Colonic mucosa (tissue), 4 donors: ENCODE measurements at regions not wholly inside any gene's neighbourhood (a gene's known extent, or its start where the extent isn't known, plus 50 kb on each side); places are given as distances from the start of the nearest gene placed in this dataset.

Source experiments
- DNase-seq: peaks from one replicate; pipeline ENCODE4 v3.0.0-alpha.2; 2020
- H3K27ac ChIP-seq: fragments of 200-600 bp; one replicate; pipeline ENCODE4 v1.8.0; 2021
- H3K27me3 ChIP-seq: fragments of 200-600 bp; one replicate; pipeline ENCODE4 v1.8.0; 2021
- H3K36me3 ChIP-seq: fragments of 200-600 bp; one replicate; pipeline ENCODE4 v1.8.0; 2021
- H3K4me1 ChIP-seq: fragments of 200-600 bp; one replicate; pipeline ENCODE4 v1.8.0; 2021; ENCODE audit warnings: mild to moderate bottlenecking
- H3K4me3 ChIP-seq: fragments of 200-600 bp; one replicate; pipeline ENCODE4 v1.8.0; 2021
- H3K9ac ChIP-seq, 2 donors: one replicate each; pipeline ENCODE4 v1.7.0; 2013; ENCODE audit warnings: control low read depth in 2 of 2, low read depth in 2 of 2, low read length in 2 of 2
- H3K9me3 ChIP-seq: fragments of 200-600 bp; one replicate; pipeline ENCODE4 v1.8.0; 2021
- intact Hi-C: fragments of 100-400 bp; cut with DNase I; formaldehyde crosslinking; loops from one replicate; pipeline ENCODE4 v1.14.1; 2022
- TF ChIP-seq, protein P1 (sequence below): fragments of 200-600 bp; IDR thresholded peaks from one replicate; pipeline ENCODE4 v1.8.0; 2022; ENCODE audit warnings: antibody characterized with exemption, mild to moderate bottlenecking
- donor health status: healthy.
- donor health status: DM: no; HTN: no; CAD: no.
- donor health status: DM: no; HTN: no; CAD: no.

- TF ChIP-seq, protein P1, sequence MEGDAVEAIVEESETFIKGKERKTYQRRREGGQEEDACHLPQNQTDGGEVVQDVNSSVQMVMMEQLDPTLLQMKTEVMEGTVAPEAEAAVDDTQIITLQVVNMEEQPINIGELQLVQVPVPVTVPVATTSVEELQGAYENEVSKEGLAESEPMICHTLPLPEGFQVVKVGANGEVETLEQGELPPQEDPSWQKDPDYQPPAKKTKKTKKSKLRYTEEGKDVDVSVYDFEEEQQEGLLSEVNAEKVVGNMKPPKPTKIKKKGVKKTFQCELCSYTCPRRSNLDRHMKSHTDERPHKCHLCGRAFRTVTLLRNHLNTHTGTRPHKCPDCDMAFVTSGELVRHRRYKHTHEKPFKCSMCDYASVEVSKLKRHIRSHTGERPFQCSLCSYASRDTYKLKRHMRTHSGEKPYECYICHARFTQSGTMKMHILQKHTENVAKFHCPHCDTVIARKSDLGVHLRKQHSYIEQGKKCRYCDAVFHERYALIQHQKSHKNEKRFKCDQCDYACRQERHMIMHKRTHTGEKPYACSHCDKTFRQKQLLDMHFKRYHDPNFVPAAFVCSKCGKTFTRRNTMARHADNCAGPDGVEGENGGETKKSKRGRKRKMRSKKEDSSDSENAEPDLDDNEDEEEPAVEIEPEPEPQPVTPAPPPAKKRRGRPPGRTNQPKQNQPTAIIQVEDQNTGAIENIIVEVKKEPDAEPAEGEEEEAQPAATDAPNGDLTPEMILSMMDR: no peak
- H3K27me3 ChIP-seq: no peaks in the 10 kb centered on the region
- intact Hi-C loops: loop anchor here (5.0 to 10.0 kb wide), 2 partner anchors 274 to 597 kb away; no protein-coding TSS in a partner anchor
Measured at GRCh38 chr12:127381681-127382080, 885.3 kb upstream of the TMEM132C start.

GRCh38 chr12:127383281-127383680 lies 883.7 kb upstream of the TMEM132C start:
- TF ChIP-seq, protein P1: no peak
- no peak overlapping the region for H3K27ac ChIP-seq
- no peaks in the 10 kb centered on the region for H3K36me3 ChIP-seq
- no peaks in the 10 kb centered on the region for H3K27me3 ChIP-seq
- no peak for DNase-seq
- H3K4me1 ChIP-seq: no peaks in the 10 kb centered on the region
- H3K9ac ChIP-seq: no peak overlapping the region
- intact Hi-C loops: loop anchor here (5.0 to 10.0 kb wide), 2 partner anchors 276 to 598 kb away; no protein-coding TSS in a partner anchor
- no peaks in the 10 kb centered on the region for H3K9me3 ChIP-seq
- H3K4me3 ChIP-seq: no peak overlapping the region

More at GRCh38 chr12:127381681-127382080, 885.3 kb upstream of the TMEM132C start:
- Histone ChIP-seq H3K9me3 (no peaks in the 10 kb centered on the region), H3K4me1 (no peaks in the 10 kb centered on the region), H3K27ac (no peak overlapping the region), H3K4me3 (no peak overlapping the region), H3K36me3 (no peaks in the 10 kb centered on the region), H3K9ac (no peak overlapping the region)
- DNase-seq: no peak

DNA sequence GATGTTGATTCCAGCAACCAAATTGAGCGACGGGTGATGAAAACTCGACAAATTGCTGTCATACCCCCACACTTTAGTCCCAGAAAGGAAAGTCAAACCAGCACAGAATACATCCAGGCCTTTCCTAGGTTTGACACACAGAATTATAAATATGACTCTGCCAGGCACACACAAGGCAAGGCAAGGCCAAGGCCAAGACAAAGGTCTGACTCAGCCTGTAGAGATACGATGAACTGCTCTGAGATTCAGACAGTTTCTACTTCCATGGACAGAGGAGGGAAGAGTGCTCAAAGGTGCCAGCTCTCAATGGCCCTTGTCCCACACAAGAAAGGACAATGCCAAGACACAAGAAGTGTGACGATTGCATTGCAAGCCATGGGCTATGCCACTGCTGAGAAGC lies 880.2 kb upstream of the TMEM132C start:
- Histone ChIP-seq H3K4me3 (no peak overlapping the region), H3K27ac (no peak overlapping the region), H3K9me3 (no peaks in the 10 kb centered on the region), H3K36me3 (no peaks in the 10 kb centered on the region), H3K9ac (no peak overlapping the region), H3K4me1 (no peaks in the 10 kb centered on the region), H3K27me3 (no peaks in the 10 kb centered on the region)
- no peak for DNase-seq
- intact Hi-C loops: loop anchor here (10.0 kb wide), 1 partner anchor 602 kb away; no protein-coding TSS in a partner anchor
- TF ChIP-seq, protein P1: no peak

GRCh38 chr12:127388985-127389384 lies 878.0 kb upstream of the TMEM132C start:
- Histone ChIP-seq H3K36me3 (no peaks in the 10 kb centered on the region), H3K9me3 (no peaks in the 10 kb centered on the region), H3K27me3 (no peaks in the 10 kb centered on the region), H3K4me3 (no peak overlapping the region), H3K27ac (no peak overlapping the region), H3K4me1 (no peaks in the 10 kb centered on the region), H3K9ac (no peak overlapping the region)
- DNase-seq: no peak
- intact Hi-C loops: loop anchor here (10.0 kb wide), 1 partner anchor 604 kb away; no protein-coding TSS in a partner anchor
- TF ChIP-seq, protein P1: no peak

GRCh38 chr12:127389923-127390322 lies 877.0 kb upstream of the TMEM132C start:
- Histone ChIP-seq H3K4me3 (no peak overlapping the region), H3K36me3 (no peaks in the 10 kb centered on the region), H3K9ac (no peak overlapping the region), H3K27me3 (no peaks in the 10 kb centered on the region), H3K27ac (no peak overlapping the region), H3K9me3 (no peaks in the 10 kb centered on the region), H3K4me1 (no peaks in the 10 kb centered on the region)
- intact Hi-C loops: loop anchor here (10.0 kb wide), 1 partner anchor 605 kb away; no protein-coding TSS in a partner anchor
- TF ChIP-seq, protein P1: no peak
- DNase-seq: no peak
